ENCODE measurements at regions not wholly inside any gene's neighbourhood (a gene's known extent, or its start where the extent isn't known, plus 50 kb on each side); places are given as distances from the start of the nearest gene placed in this dataset.
"Not testable (repeated sequence)": the region's sequence is repeated elsewhere in the genome, so short reads cannot be mapped to it uniquely, and the experiment has no call there.

GRCh38 chr6:74357321-74357720 is 661.3 kb downstream of the CD109 start:
- DNase-seq = no peak

GRCh38 chr6:74356391-74356790 is 660.4 kb downstream of the CD109 start:
- no peak for DNase-seq

- no peak for DNase-seq
Measured at GRCh38 chr6:74346936-74347535, 651.0 kb downstream of the CD109 start.

GRCh38 chr6:74343804-74344203 is 647.8 kb downstream of the CD109 start:
- DNase-seq = no peak

- not testable (repeated sequence) for DNase-seq
Measured at GRCh38 chr6:74343321-74343720, 647.3 kb downstream of the CD109 start.

- no peak for DNase-seq
Measured at GRCh38 chr6:74334722-74335121, 638.7 kb downstream of the CD109 start.

- DNase-seq = no peak
Measured at GRCh38 chr6:74333406-74333805, 637.4 kb downstream of the CD109 start.

- DNase-seq = no peak
Measured at GRCh38 chr6:74320715-74321114, 624.7 kb downstream of the CD109 start.

GRCh38 chr6:74320074-74320473 is 624.1 kb downstream of the CD109 start:
- no peak for DNase-seq

- no peak for DNase-seq
Measured at GRCh38 chr6:74319292-74319691, 623.3 kb downstream of the CD109 start.

GRCh38 chr6:74318738-74319137 is 622.7 kb downstream of the CD109 start:
- no peak for DNase-seq

GRCh38 chr6:74312081-74312480 is 616.1 kb downstream of the CD109 start:
- DNase-seq = no peak

- DNase-seq = no peak
Measured at GRCh38 chr6:74311431-74311830, 615.4 kb downstream of the CD109 start.

- DNase-seq = no peak
Measured at GRCh38 chr6:74289884-74290283, 593.9 kb downstream of the CD109 start.

- DNase-seq = no peak
Measured at GRCh38 chr6:74287932-74288331, 591.9 kb downstream of the CD109 start.

GRCh38 chr6:74287441-74287840 is 591.4 kb downstream of the CD109 start:
- DNase-seq = no peak

- no peak for DNase-seq
Measured at GRCh38 chr6:74284284-74284683, 588.3 kb downstream of the CD109 start.

GRCh38 chr6:74283532-74283931 is 587.5 kb downstream of the CD109 start:
- no peak for DNase-seq

GRCh38 chr6:74282143-74282689 is 586.2 kb downstream of the CD109 start:
- no peak for DNase-seq

- no peak for DNase-seq
Measured at GRCh38 chr6:74280130-74280692, 584.2 kb downstream of the CD109 start.

- DNase-seq = no peak
Measured at GRCh38 chr6:74277777-74278186, 581.8 kb downstream of the CD109 start.

- DNase-seq = no peak
Measured at GRCh38 chr6:74273541-74273940, 577.5 kb downstream of the CD109 start.

GRCh38 chr6:74269600-74269858 is 573.5 kb downstream of the CD109 start:
- no peak for DNase-seq

- DNase-seq = no peak
Measured at GRCh38 chr6:74268815-74269599, 573.0 kb downstream of the CD109 start.
